Heart left ventricle (tissue), 16 donors: ENCODE measurements at regions not wholly inside any gene's neighbourhood (a gene's known extent, or its start where the extent isn't known, plus 50 kb on each side); places are given as distances from the start of the nearest gene placed in this dataset.

Experiments used
- ATAC-seq, 4 donors: fragments of 200-7000 bp; cut with Tn5 transposase; one replicate each; pipeline ENCODE4 v1.9.1; 2020 to 2022; ENCODE audit warnings: moderate library complexity in 4 of 4, mild to moderate bottlenecking in 3 of 4, moderate number of reproducible peaks in 1 of 4
- DNase-seq, 5 donors: peaks; one replicate each; pipeline ENCODE4 v3.0.0-alpha.2; 2020
- H3K27ac ChIP-seq, 12 donors: fragments of 200-600 bp; sonication (generic) in 4 of 12; one replicate each; pipeline versions ENCODE4 v1.5.0 to v1.8.0; 2016 to 2022; ENCODE audit warnings: mild to moderate bottlenecking in 2 of 12
- H3K27me3 ChIP-seq, 9 donors: fragments of 200-600 bp; sonication (generic) in 2 of 9; one replicate each; pipeline versions ENCODE4 v1.5.1 to v1.8.0; 2016 to 2022; ENCODE audit warnings: mild to moderate bottlenecking in 3 of 9
- H3K36me3 ChIP-seq, 9 donors: fragments of 200-600 bp; sonication (generic) in 2 of 9; one replicate each; pipeline versions ENCODE4 v1.5.0 to v1.8.0; 2018 to 2022; ENCODE audit warnings: mild to moderate bottlenecking in 2 of 9
- H3K4me1 ChIP-seq, 12 donors: fragments of 200-600 bp; sonication (generic) in 4 of 12; one replicate each; pipeline versions ENCODE4 v1.5.0 to v1.8.0; 2016 to 2022; ENCODE audit warnings: mild to moderate bottlenecking in 3 of 12
- H3K4me3 ChIP-seq, 12 donors: fragments of 200-600 bp; sonication (generic) in 4 of 12; one replicate each; pipeline versions ENCODE4 v1.5.0 to v1.8.0; 2017 to 2022; ENCODE audit warnings: mild to moderate bottlenecking in 9 of 12, moderate library complexity in 4 of 12
- H3K9me3 ChIP-seq, 12 donors: fragments of 200-600 bp; sonication (generic) in 4 of 12; one replicate each; pipeline versions ENCODE4 v1.5.0 to v1.8.0; 2016 to 2022; ENCODE audit warnings: mild to moderate bottlenecking in 1 of 12
- CTCF ChIP-seq, 12 donors: fragments of 200-600 bp; sonication (generic) in 4 of 12; IDR thresholded peaks; one replicate each; pipeline versions ENCODE4 v1.5.0 to v1.8.0; 2018 to 2022; ENCODE audit warnings: antibody characterized with exemption in 12 of 12, mild to moderate bottlenecking in 5 of 12
- POLR2A ChIP-seq, 2 donors: fragments of 450-650 bp; IDR thresholded peaks; one replicate each; pipeline ENCODE4 v1.6.1; 2017; ENCODE audit warnings: antibody characterized with exemption in 2 of 2, mild to moderate bottlenecking in 2 of 2, moderate library complexity in 2 of 2
- WGBS, 4 donors: extraction: QIAGEN DNeasy Blood & Tissue Kit in 2 of 4; methylation state at CpG; one replicate each; pipeline versions ENCODE4 v1.1.5 to v1.1.7; 2013 to 2018; 5-methylcytosine and 5-hydroxymethylcytosine counted together
- intact Hi-C, 10 donors: fragments of 100-400 bp; cut with DNase I; formaldehyde crosslinking; loops; one replicate each; pipeline versions ENCODE4 v1.11.1 to v1.14.2; 2022
- donor health status: ischemic (EF 13 %, LVEDD 7.1; RV severe dilation, severe dysfunction).
- donor health status: healthy with polysubstance abuse.
- donor health status: DM: no; HTN: yes; CAD: no.
- donor health status: DM: no; HTN: no; CAD: no.
- donor health status: ischemic (EF 25% LVEDD 6.9; RV normal size, moderate dysfunction).
- donor health status: ischemic (EF 25% LVEDD 5.7; RV mildly dilated, moderate dysfunction).
- donor health status: healthy.
- donor health status: DM: yes; HTN: yes; CAD: no.
- donor health status: ischemic (EF 35%, LVEDD 5.7; RV mildly dilated, moderate dysfunction).
- donor health status: nonischemic (EF 11% LVEDD 7.7; RV severe dilation, severe dysfunction).
- donor health status: DM: yes; HTN: yes; CAD: no.
- donor health status: PGD.
- donor health status: ischemic (EF 29% LVEDD 5.4; RV normal size, mild dysfunction).
- donor health status: nonischemic (EF 23%, LVEDD 6.1; RV moderate dilation, normal function).

GRCh38 chr2:121075006-121075551, 209.9 kb downstream of the TFCP2L1 start:
- Histone ChIP-seq H3K27ac (no peak overlapping the region), H3K9me3 (no peaks in the 10 kb centered on the region), H3K27me3 (peaks cover 0 to 24% (median 8%) of the 10 kb centered on the region in 9 donors), H3K36me3 (no peaks in the 10 kb centered on the region), H3K4me3 (no peak overlapping the region), H3K4me1 (peaks cover 0 to 8% (median 0%) of the 10 kb centered on the region in 12 donors)
- intact Hi-C loops, result loop anchor here in 3 of 10 donors (10.0 kb wide), 4 partner anchors 180 to 740 kb away; partner anchors contain the start of genes GLI2 (in 1 of the 3) and INHBB (in 1 of the 3)
- DNase-seq (no peak), ATAC-seq (peak in 3 of 4 donors; percentile 14 to 38 (median 34))
- TF ChIP-seq CTCF (IDR thresholded peaks at IDR 0.05), result no peak
- TF ChIP-seq POLR2A (IDR thresholded peaks at IDR 0.05), result no peak
- 10 to 15% (median 11%) methylated on average over 14 of the region's 14 CpGs for WGBS, 4 donors

- WGBS, 4 donors, result 11 to 16% (median 14%) methylated on average over 18 to 19 of the region's 19 CpGs
- no peak for TF ChIP-seq CTCF (IDR thresholded peaks at IDR 0.05)
- H3K9me3 ChIP-seq, result no peaks in the 10 kb centered on the region
- no peak for ATAC-seq
- H3K27me3 ChIP-seq, result peaks cover 0 to 24% (median 11%) of the 10 kb centered on the region in 9 donors
- intact Hi-C loops, result loop anchor here in 3 of 10 donors (10.0 kb wide), 4 partner anchors 181 to 741 kb away; partner anchors contain the start of genes GLI2 (in 1 of the 3) and INHBB (in 1 of the 3)
- H3K36me3 ChIP-seq, result no peaks in the 10 kb centered on the region
- H3K4me1 ChIP-seq, result peaks cover 0 to 8% (median 0%) of the 10 kb centered on the region in 12 donors
- no peak for DNase-seq
- no peak overlapping the region for H3K27ac ChIP-seq
- no peak overlapping the region for H3K4me3 ChIP-seq
Measured at GRCh38 chr2:121075641-121076497, 209.1 kb downstream of the TFCP2L1 start.

GRCh38 chr2:121076498-121076820, 208.5 kb downstream of the TFCP2L1 start:
- Histone ChIP-seq H3K9me3 (no peaks in the 10 kb centered on the region), H3K36me3 (no peaks in the 10 kb centered on the region), H3K27ac (no peak overlapping the region), H3K4me3 (no peak overlapping the region), H3K27me3 (peaks cover 0 to 21% (median 16%) of the 10 kb centered on the region in 9 donors), H3K4me1 (peaks cover 0 to 8% (median 0%) of the 10 kb centered on the region in 12 donors)
- intact Hi-C loops, result loop anchor here in 3 of 10 donors (10.0 kb wide), 4 partner anchors 182 to 742 kb away; partner anchors contain the start of genes GLI2 (in 1 of the 3) and INHBB (in 1 of the 3)
- DNase-seq (no peak), ATAC-seq (no peak)
- WGBS, 4 donors, result 25 to 32% (median 27%) methylated on average over 7 to 8 of the region's 8 CpGs
- TF ChIP-seq CTCF (IDR thresholded peaks at IDR 0.05), result no peak
- no peak for TF ChIP-seq POLR2A (IDR thresholded peaks at IDR 0.05)
